ENCODE measurements at regions not wholly inside any gene's neighbourhood (a gene's known extent, or its start where the extent isn't known, plus 50 kb on each side); places are given as distances from the start of the nearest gene placed in this dataset.

GRCh38 chr1:164092603-164093353 lies 466.2 kb upstream of the PBX1 start:
- H3K9me3 ChIP-seq (replicated peaks) = peaks cover 22% of the 10 kb centered on the region
- DNase-seq = no peak
- H3K4me3 ChIP-seq = no peak overlapping the region
- H3K36me3 ChIP-seq = no peaks in the 10 kb centered on the region
- intact Hi-C loops (cut with micrococcal nuclease) = no loop called here
- no peaks in the 10 kb centered on the region for H3K4me1 ChIP-seq
- no peaks in the 10 kb centered on the region for H3K27me3 ChIP-seq (ENCODE audit: low read depth)
- H3K27ac ChIP-seq (replicated peaks) = no peak overlapping the region
- TF ChIP-seq CTCF (IDR thresholded peaks at IDR 0.05; ENCODE audit: borderline replicate concordance) = no peak

- H3K4me3 ChIP-seq = no peak overlapping the region
- no peak for TF ChIP-seq CTCF (IDR thresholded peaks at IDR 0.05; ENCODE audit: borderline replicate concordance)
- intact Hi-C loops (cut with micrococcal nuclease) = no loop called here
Measured at GRCh38 chr1:164093543-164093942, 465.4 kb upstream of the PBX1 start.

GRCh38 chr1:164101802-164102201 lies 457.2 kb upstream of the PBX1 start:
- H3K4me3 ChIP-seq = no peak overlapping the region
- H3K27me3 ChIP-seq (ENCODE audit: low read depth) = no peaks in the 10 kb centered on the region
- H3K36me3 ChIP-seq = no peaks in the 10 kb centered on the region
- no peak overlapping the region for H3K27ac ChIP-seq (replicated peaks)
- H3K4me1 ChIP-seq = no peaks in the 10 kb centered on the region
- peaks cover 21% of the 10 kb centered on the region for H3K9me3 ChIP-seq (replicated peaks)
- intact Hi-C loops (cut with micrococcal nuclease) = no loop called here
- TF ChIP-seq CTCF (IDR thresholded peaks at IDR 0.05; ENCODE audit: borderline replicate concordance) = no peak
- DNase-seq = no peak

More at GRCh38 chr1:164093543-164093942, 465.4 kb upstream of the PBX1 start:
- no peak overlapping the region for H3K27ac ChIP-seq (replicated peaks)
- H3K36me3 ChIP-seq = no peaks in the 10 kb centered on the region
- peaks cover 22% of the 10 kb centered on the region for H3K9me3 ChIP-seq (replicated peaks)
- no peak for DNase-seq
- no peaks in the 10 kb centered on the region for H3K4me1 ChIP-seq
- H3K27me3 ChIP-seq (ENCODE audit: low read depth) = no peaks in the 10 kb centered on the region

GRCh38 chr1:164131949-164132348 lies 427.0 kb upstream of the PBX1 start:
- Histone ChIP-seq H3K27ac (replicated peaks) (no peak overlapping the region), H3K4me3 (no peak overlapping the region), H3K9me3 (replicated peaks) (peaks cover 16% of the 10 kb centered on the region), H3K4me1 (no peaks in the 10 kb centered on the region), H3K27me3 (ENCODE audit: low read depth) (no peaks in the 10 kb centered on the region), H3K36me3 (no peaks in the 10 kb centered on the region)
- TF ChIP-seq CTCF (IDR thresholded peaks at IDR 0.05; ENCODE audit: borderline replicate concordance) = no peak
- intact Hi-C loops (cut with micrococcal nuclease) = no loop called here
- DNase-seq = no peak

- H3K36me3 ChIP-seq = no peaks in the 10 kb centered on the region
- H3K27me3 ChIP-seq (ENCODE audit: low read depth) = no peaks in the 10 kb centered on the region
- TF ChIP-seq CTCF (IDR thresholded peaks at IDR 0.05; ENCODE audit: borderline replicate concordance) = no peak
- intact Hi-C loops (cut with micrococcal nuclease) = no loop called here
- H3K4me3 ChIP-seq = no peak overlapping the region
- DNase-seq = no peak
- H3K4me1 ChIP-seq = no peaks in the 10 kb centered on the region
- no peak overlapping the region for H3K27ac ChIP-seq (replicated peaks)
- H3K9me3 ChIP-seq (replicated peaks) = peaks cover 6% of the 10 kb centered on the region
Measured at GRCh38 chr1:164137273-164137925, 421.6 kb upstream of the PBX1 start.
